AG09309 (cell line): ENCODE measurements at regions not wholly inside any gene's neighbourhood (a gene's known extent, or its start where the extent isn't known, plus 50 kb on each side); places are given as distances from the start of the nearest gene placed in this dataset.

Experiments used
- DNase-seq: peaks from one replicate; pipeline ENCODE4 v3.0.0-alpha.2; 2010; ENCODE audit warnings: low read depth
- H3K4me3 ChIP-seq: 2 replicates; pipeline ENCODE4 v1.5.1; 2011; ENCODE audit warnings: mild to moderate bottlenecking, low read depth, low read length, moderate library complexity; ENCODE audit not compliant: control insufficient read depth
- TF ChIP-seq, protein P1 (sequence below): IDR thresholded peaks from 2 replicates; pipeline ENCODE4 v1.5.1; 2011; ENCODE audit warnings: mild to moderate bottlenecking, low read depth, low read length, inconsistent platforms; ENCODE audit not compliant: insufficient read depth, control insufficient read depth; ENCODE audit errors: missing control alignments

DNA sequence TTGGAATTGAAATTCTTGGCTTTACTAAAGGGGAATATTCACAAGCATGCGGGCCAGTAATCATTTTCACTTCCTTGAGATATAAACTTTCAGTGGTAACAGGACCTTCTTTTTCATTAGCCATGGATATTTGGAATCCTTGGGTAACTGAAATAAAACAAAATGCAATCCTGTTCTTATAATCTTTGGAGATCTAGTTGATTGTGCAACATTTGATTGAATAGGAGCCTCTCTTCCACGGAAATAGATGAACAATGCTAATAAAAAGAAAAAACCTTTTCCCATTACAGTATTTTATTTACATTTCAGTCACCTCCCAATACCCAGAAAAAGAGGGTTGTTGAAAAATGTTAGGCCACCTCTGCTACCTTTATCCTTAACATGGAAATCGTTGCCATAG is 225.6 kb downstream of the MAP2K6 start:
- no peak for DNase-seq
- no peak overlapping the region for H3K4me3 ChIP-seq
- TF ChIP-seq, protein P1, sequence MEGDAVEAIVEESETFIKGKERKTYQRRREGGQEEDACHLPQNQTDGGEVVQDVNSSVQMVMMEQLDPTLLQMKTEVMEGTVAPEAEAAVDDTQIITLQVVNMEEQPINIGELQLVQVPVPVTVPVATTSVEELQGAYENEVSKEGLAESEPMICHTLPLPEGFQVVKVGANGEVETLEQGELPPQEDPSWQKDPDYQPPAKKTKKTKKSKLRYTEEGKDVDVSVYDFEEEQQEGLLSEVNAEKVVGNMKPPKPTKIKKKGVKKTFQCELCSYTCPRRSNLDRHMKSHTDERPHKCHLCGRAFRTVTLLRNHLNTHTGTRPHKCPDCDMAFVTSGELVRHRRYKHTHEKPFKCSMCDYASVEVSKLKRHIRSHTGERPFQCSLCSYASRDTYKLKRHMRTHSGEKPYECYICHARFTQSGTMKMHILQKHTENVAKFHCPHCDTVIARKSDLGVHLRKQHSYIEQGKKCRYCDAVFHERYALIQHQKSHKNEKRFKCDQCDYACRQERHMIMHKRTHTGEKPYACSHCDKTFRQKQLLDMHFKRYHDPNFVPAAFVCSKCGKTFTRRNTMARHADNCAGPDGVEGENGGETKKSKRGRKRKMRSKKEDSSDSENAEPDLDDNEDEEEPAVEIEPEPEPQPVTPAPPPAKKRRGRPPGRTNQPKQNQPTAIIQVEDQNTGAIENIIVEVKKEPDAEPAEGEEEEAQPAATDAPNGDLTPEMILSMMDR: no peak

DNA sequence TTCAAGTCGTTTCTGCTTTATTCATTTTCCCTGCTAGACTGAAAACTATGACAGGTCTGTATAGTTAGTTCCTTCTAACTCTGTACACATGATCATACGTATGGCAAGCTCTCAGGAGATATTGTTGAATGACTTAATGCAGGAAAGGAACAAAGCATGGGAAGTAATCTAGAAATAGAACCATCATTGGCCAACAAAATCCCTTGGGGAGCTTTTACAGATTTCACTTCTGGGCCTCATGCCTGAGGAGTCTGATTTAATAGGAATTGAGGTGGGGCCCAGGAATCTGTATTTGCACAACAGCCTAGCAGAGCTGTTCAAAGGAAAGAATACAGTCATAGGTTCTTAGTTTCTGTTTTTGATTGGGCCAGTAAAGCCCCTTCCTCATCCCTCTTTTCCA is 229.2 kb downstream of the MAP2K6 start:
- TF ChIP-seq, protein P1: no peak
- no peak for DNase-seq
- no peak overlapping the region for H3K4me3 ChIP-seq

DNA sequence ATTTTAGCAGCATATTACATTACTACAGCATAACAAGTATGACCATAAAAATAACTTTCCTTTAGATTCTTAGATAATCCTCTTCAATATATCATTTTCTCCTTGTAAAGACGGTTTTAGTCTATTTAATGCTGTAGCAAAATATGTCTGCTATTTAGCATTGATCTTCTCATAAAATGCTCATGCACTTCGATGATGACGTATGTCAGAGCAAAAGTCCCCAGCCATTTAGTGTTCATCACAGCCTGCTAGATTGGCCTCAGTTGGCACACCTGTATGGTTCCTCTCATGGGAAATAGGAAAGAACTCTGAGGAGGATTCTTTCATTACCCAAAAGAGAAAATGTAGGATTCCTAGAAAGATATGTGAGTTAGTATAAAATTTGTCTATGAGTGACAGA is 232.2 kb downstream of the MAP2K6 start:
- H3K4me3 ChIP-seq: no peak overlapping the region

DNA sequence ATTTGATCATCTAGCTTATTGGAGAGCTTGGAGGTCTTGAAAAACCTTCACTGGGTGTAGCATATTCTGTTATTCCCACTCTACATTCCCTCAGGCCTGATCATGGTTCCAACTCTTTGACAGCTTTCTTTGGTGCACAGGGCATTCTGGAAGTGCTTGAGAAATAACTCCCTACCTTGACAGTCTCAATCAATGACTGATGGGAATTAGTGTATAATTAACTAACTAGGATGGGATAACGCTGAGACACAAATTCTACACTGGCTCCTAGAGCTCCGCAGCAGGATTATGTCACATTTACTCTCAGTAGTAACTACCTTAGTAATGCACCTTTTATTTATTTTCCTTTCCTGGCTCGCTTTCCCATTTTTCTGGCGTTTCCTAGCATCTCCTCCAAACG is 236.4 kb downstream of the MAP2K6 start:
- TF ChIP-seq, protein P1: no peak
- no peak overlapping the region for H3K4me3 ChIP-seq
- DNase-seq: no peak

More for the DNA sequence above, 232.2 kb downstream of the MAP2K6 start:
- DNase-seq: no peak
- TF ChIP-seq, protein P1: no peak

DNA sequence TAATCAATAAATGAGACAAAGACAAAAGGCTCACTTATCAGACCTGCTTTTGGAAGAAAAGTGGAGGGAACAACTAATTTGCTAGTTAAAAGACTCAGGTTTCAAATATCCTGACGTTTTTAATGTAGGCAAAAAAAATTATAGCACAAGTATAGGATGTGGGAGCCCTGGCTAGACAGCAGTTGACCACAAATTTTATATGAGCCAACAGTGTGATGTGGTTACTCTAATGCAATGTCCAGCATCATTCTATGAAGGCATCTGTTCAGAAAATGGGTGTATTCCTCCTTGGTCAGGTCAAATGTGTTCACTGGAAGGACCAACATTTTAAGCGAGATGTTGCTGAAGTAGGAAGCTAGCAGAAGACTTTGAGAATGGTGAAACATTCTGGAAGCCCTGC is 237.4 kb downstream of the MAP2K6 start:
- TF ChIP-seq, protein P1: no peak
- H3K4me3 ChIP-seq: no peak overlapping the region
- no peak for DNase-seq

DNA sequence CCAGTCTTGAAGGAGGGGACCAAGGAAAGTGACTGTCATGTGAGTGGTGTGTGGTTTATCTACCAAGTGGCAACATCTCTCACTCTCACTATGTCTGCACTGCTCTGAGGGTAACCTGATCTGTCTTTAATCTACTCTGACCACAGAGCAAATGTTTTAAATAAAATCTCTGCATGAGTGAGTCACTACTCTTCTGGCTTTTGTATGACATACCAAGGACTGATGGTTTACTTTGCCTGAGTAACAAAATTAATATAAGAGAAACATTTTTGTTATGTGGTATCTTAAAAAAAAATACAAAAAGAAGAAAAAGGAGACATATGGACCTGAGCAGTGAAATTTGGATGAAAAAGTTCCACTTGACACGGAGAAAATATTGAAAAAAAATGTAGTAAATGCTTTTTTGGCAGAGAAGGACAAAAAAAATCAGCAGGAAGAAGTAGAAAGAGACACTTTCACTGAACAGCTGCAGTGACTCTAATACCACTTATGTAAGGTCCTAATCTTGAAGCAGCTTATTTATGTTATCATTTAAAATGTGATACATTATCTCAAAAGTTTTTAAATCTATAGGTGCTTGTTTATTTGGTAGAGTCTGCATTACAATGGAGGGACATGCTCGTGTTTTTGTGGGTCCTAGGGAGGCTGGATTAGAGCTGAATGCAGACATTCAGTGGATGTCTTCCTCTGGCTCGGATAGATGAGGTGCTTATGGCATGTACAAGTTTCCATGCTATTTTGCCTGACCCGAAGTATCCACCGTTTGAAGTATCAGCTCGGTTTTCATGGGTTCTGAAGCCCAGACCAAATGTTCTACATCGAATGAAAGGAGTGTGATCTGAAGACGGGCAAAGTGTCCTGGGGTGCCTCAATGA is 240.7 kb downstream of the MAP2K6 start:
- TF ChIP-seq, protein P1: no peak
- peak; percentile 68 for DNase-seq
- no peak overlapping the region for H3K4me3 ChIP-seq

DNA sequence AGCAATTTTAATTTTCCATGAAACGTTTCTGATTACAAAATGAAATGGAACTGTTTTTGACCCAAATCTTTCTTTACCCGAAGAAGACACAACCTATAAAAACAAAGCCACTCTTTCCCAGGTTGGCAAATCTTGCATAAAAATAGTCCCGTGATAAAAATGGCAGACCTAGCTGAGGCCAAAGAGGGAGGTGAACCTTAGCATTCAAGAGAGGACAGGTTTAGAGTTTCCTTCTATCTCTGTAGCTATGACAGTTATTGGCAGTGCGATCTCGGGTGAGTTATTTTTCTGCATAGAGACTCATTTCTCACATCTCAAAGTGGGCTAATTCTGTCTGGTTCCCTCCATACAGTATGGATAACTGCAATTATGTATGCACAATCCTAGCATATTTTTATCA is 241.4 kb downstream of the MAP2K6 start:
- TF ChIP-seq, protein P1: no peak
- no peak for DNase-seq
- no peak overlapping the region for H3K4me3 ChIP-seq
